Endothelial cell of umbilical vein (primary cell): ENCODE measurements at regions not wholly inside any gene's neighbourhood (a gene's known extent, or its start where the extent isn't known, plus 50 kb on each side); places are given as distances from the start of the nearest gene placed in this dataset.

Source experiments
- BruUV-seq: library from RNA; stranded (reverse); fragments of 400-500 nt; replicated peaks from 2 replicates; lab custom pipeline; 2021; lab: Mats Ljungman, UMichigan
- CTCF ChIA-PET: fragments of 300-600, 350-600 bp; sonication (Branson Sonifier 250); formaldehyde crosslinking; loops from one replicate; lab custom pipeline; 2021; ENCODE audit warnings: antibody characterized with exemption, inconsistent platforms; lab: Charles Lee
- POLR2A ChIA-PET: fragments of 300-600, 350-600 bp; sonication (Branson Sonifier 250); formaldehyde crosslinking; loops from one replicate; lab custom pipeline; 2021; ENCODE audit warnings: antibody characterized with exemption, inconsistent platforms; lab: Charles Lee
- DNase-seq: peaks from one replicate; pipeline ENCODE4 v3.0.0-alpha.2; 2011; ENCODE audit warnings: low read depth, low spot score
- FAIRE-seq: peaks from 2 replicates; lab custom pipeline; 2011; peaks lifted over from hg19 to GRCh38; lab: Jason Lieb, UNC
- H2AFZ ChIP-seq: 2 replicates; pipeline ENCODE4 v1.6.0; 2012; ENCODE audit warnings: low read depth, low read length, control low read depth, inconsistent platforms
- H3K27ac ChIP-seq: 2 replicates; pipeline ENCODE4 v1.5.1; 2011; ENCODE audit warnings: low read depth, mild to moderate bottlenecking, control low read depth, low read length, moderate library complexity; ENCODE audit not compliant: insufficient read depth
- H3K27me3 ChIP-seq, 2 experiments: 2 replicates each; pipeline versions ENCODE4 v1.6.0 to v1.6.1; 2011; ENCODE audit warnings: low read length in 2 of 2, mixed read lengths in 1 of 2; ENCODE audit not compliant: control insufficient read depth in 2 of 2, insufficient read depth in 2 of 2
- H3K36me3 ChIP-seq, 2 experiments: 2 replicates in 1 of 2; 3 replicates in 1 of 2; pipeline ENCODE4 v1.5.1; 2011; ENCODE audit warnings: low read length in 2 of 2, mild to moderate bottlenecking in 1 of 2, moderate library complexity in 1 of 2; ENCODE audit not compliant: control insufficient read depth in 2 of 2, insufficient read depth in 2 of 2; ENCODE audit errors: extremely low read depth in 1 of 2
- H3K4me1 ChIP-seq: 3 replicates; pipeline ENCODE4 v1.5.1; 2011; ENCODE audit warnings: mild to moderate bottlenecking, low read length; ENCODE audit not compliant: control insufficient read depth, insufficient read depth; ENCODE audit errors: extremely low read depth
- H3K4me2 ChIP-seq: 2 replicates; pipeline ENCODE4 v1.6.1; 2011; ENCODE audit warnings: low read length, control low read depth, mixed read lengths; ENCODE audit not compliant: insufficient read depth
- H3K4me3 ChIP-seq, 3 experiments: fragments of 200-600 bp in 1 of 3; sonication (generic), shearing (Covaris generic) in 1 of 3; replicated peaks in 1 of 3; 2 replicates each; pipeline ENCODE4 v1.5.1; 2011 to 2016; ENCODE audit warnings: control low read depth in 3 of 3, low read length in 3 of 3, mild to moderate bottlenecking in 2 of 3, inconsistent platforms in 1 of 3, low read depth in 1 of 3, moderate library complexity in 1 of 3; ENCODE audit not compliant: insufficient read depth in 1 of 3
- H3K79me2 ChIP-seq: 2 replicates; pipeline ENCODE4 v1.6.0; 2012; ENCODE audit warnings: low read length, inconsistent platforms; ENCODE audit not compliant: control insufficient read depth, insufficient read depth
- H3K9ac ChIP-seq: replicated peaks from 2 replicates; pipeline ENCODE3; 2011; ENCODE audit warnings: low read length, control low read depth; ENCODE audit not compliant: insufficient read depth; ENCODE audit errors: extremely low read depth
- H3K9me1 ChIP-seq: replicated peaks from 3 replicates; pipeline ENCODE4 v1.6.0; 2011; ENCODE audit warnings: mild to moderate bottlenecking, low read length; ENCODE audit not compliant: control insufficient read depth, insufficient read depth; ENCODE audit errors: extremely low read depth
- H3K9me3 ChIP-seq: replicated peaks from 2 replicates; pipeline ENCODE4 v1.5.1; 2012; ENCODE audit warnings: low read length, inconsistent platforms; ENCODE audit not compliant: control insufficient read depth, insufficient read depth
- H4K20me1 ChIP-seq: replicated peaks from 2 replicates; pipeline ENCODE3; 2011; ENCODE audit warnings: mild to moderate bottlenecking, low read length; ENCODE audit not compliant: control insufficient read depth, insufficient read depth; ENCODE audit errors: extremely low read depth
- EZH2 ChIP-seq: IDR thresholded peaks from 2 replicates; pipeline ENCODE4 v1.6.1; 2012; ENCODE audit warnings: borderline replicate concordance, low read depth, mild to moderate bottlenecking, moderate library complexity, low read length, inconsistent platforms; ENCODE audit not compliant: severe bottlenecking
- FOS ChIP-seq: IDR thresholded peaks from 2 replicates; pipeline ENCODE4 v1.6.1; 2011; ENCODE audit warnings: mild to moderate bottlenecking, low read length, moderate library complexity, borderline replicate concordance; ENCODE audit not compliant: insufficient read depth
- GATA2 ChIP-seq: IDR thresholded peaks from 2 replicates; pipeline ENCODE4 v1.7.0; 2011; ENCODE audit warnings: low read depth, mild to moderate bottlenecking, moderate library complexity, mixed read lengths, low read length; ENCODE audit not compliant: insufficient read length, insufficient read depth
- JUN ChIP-seq: IDR thresholded peaks from 2 replicates; pipeline ENCODE4 v1.6.1; 2011; ENCODE audit warnings: borderline replicate concordance, low read depth; ENCODE audit not compliant: insufficient read length, insufficient read depth
- MYC ChIP-seq: IDR thresholded peaks from one replicate; pipeline ENCODE4 v1.6.1; 2011; ENCODE audit warnings: mild to moderate bottlenecking, low read depth, low read length
- POLR2A ChIP-seq: IDR thresholded peaks from 2 replicates; pipeline ENCODE4 v1.6.1; 2012; ENCODE audit warnings: low read depth, mild to moderate bottlenecking, control low read depth, low read length
- POLR2AphosphoS5 ChIP-seq: IDR thresholded peaks from 2 replicates; pipeline ENCODE4 v1.6.1; 2012; ENCODE audit warnings: low read depth, mild to moderate bottlenecking, control low read depth, low read length, moderate library complexity; ENCODE audit not compliant: insufficient read depth
- dilution Hi-C: fragments of 300-500 bp; cut with MboI; formaldehyde crosslinking; loops from one replicate; pipeline ENCODE4 v1.15.0; 2019; ENCODE audit warnings: low sequenced_read_pairs; ENCODE audit not compliant: extremely low pct_ligation_motif_present
- intact Hi-C: fragments of 100-400 bp; cut with micrococcal nuclease; formaldehyde crosslinking; loops from one replicate; pipeline ENCODE4 v1.10.0; 2022
- TF ChIP-seq, protein P1 (sequence below), 2 donors: IDR thresholded peaks; 1 replicate in 1 of 2; 2 replicates in 1 of 2; pipeline ENCODE4 v1.5.1; 2011; ENCODE audit warnings: low read length in 2 of 2, mild to moderate bottlenecking in 2 of 2, moderate library complexity in 2 of 2, control low read depth in 1 of 2, inconsistent platforms in 1 of 2, low read depth in 1 of 2; ENCODE audit not compliant: insufficient read depth in 1 of 2; ENCODE audit errors: extremely low read depth in 1 of 2
- TF ChIP-seq, protein P2 (sequence below): IDR thresholded peaks from 2 replicates; pipeline ENCODE4 v1.6.1; 2011; ENCODE audit not compliant: insufficient read depth, insufficient read length

DNA sequence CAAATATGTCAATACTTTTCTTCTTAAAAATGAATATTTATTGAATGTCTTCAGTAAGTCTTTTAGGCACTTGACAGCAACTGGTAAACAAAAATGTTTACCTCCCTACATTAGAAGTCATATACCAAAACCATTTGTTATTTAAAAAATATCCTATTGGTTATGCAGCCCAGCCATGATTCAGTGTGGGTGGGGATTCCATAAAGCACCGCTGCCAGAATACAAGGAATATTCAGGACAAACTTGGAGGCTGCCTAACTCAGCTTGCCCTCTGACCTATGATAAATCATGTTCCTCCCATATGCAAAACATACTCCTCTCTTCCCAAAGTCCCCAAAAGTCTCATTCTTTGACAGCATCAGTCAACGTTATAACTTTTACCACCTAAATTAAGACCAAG lies 486.8 kb upstream of the IRAK1BP1 start:
- CTCF ChIA-PET = no interaction called here
- BruUV-seq = no TSS peak
- no peak for FAIRE-seq
- dilution Hi-C loops (no loop called here), intact Hi-C loops (no loop called here)
- no peaks in the 10 kb centered on the region for H3K4me1 ChIP-seq
- no peak overlapping the region for H3K27ac ChIP-seq
- H3K36me3 ChIP-seq = no peaks in the 10 kb centered on the region
- H3K27me3 ChIP-seq = no peaks in the 10 kb centered on the region
- H3K9me1 ChIP-seq = no peaks in the 10 kb centered on the region
- no peak overlapping the region for H3K4me3 ChIP-seq
- DNase-seq = no peak
- no peaks in the 10 kb centered on the region for H3K79me2 ChIP-seq
- POLR2A ChIA-PET = no interaction called here
- no peaks in the 10 kb centered on the region for H4K20me1 ChIP-seq
- no peak overlapping the region for H2AFZ ChIP-seq
- H3K9ac ChIP-seq = no peak overlapping the region
- TF ChIP-seq POLR2A (no peak), FOS (no peak), JUN (no peak), EZH2 (no peak), GATA2 (no peak), POLR2AphosphoS5 (no peak), MYC (no peak)
- TF ChIP-seq, protein P1, sequence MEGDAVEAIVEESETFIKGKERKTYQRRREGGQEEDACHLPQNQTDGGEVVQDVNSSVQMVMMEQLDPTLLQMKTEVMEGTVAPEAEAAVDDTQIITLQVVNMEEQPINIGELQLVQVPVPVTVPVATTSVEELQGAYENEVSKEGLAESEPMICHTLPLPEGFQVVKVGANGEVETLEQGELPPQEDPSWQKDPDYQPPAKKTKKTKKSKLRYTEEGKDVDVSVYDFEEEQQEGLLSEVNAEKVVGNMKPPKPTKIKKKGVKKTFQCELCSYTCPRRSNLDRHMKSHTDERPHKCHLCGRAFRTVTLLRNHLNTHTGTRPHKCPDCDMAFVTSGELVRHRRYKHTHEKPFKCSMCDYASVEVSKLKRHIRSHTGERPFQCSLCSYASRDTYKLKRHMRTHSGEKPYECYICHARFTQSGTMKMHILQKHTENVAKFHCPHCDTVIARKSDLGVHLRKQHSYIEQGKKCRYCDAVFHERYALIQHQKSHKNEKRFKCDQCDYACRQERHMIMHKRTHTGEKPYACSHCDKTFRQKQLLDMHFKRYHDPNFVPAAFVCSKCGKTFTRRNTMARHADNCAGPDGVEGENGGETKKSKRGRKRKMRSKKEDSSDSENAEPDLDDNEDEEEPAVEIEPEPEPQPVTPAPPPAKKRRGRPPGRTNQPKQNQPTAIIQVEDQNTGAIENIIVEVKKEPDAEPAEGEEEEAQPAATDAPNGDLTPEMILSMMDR (IDR thresholded peaks at IDR 0.05; ENCODE audit: extremely low read depth in 1 of 2, insufficient read depth in 1 of 2, low read depth in 1 of 2, low read length in 2 of 2) = no peak
- TF ChIP-seq, protein P2, sequence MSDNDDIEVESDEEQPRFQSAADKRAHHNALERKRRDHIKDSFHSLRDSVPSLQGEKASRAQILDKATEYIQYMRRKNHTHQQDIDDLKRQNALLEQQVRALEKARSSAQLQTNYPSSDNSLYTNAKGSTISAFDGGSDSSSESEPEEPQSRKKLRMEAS = no peak
- H3K4me2 ChIP-seq = no peak overlapping the region
- H3K9me3 ChIP-seq = no peaks in the 10 kb centered on the region
